NB4 (cell line): ENCODE measurements at regions not wholly inside any gene's neighbourhood (a gene's known extent, or its start where the extent isn't known, plus 50 kb on each side); places are given as distances from the start of the nearest gene placed in this dataset.

ENCODE experiments used
- CTCF ChIP-seq: IDR thresholded peaks from one replicate; pipeline ENCODE4 v1.5.1; 2012; ENCODE audit warnings: low read depth, low read length
- POLR2A ChIP-seq: IDR thresholded peaks from 2 replicates; pipeline ENCODE4 v1.6.1; 2011; ENCODE audit warnings: mild to moderate bottlenecking; ENCODE audit not compliant: insufficient read length; ENCODE audit errors: extremely low read depth

- TF ChIP-seq POLR2A (no peak), CTCF (no peak)
Observed at GRCh38 chr17:31609996-31610910, 218.8 kb downstream of the RAB11FIP4 start.
